ENCODE measurements at regions not wholly inside any gene's neighbourhood (a gene's known extent, or its start where the extent isn't known, plus 50 kb on each side); places are given as distances from the start of the nearest gene placed in this dataset.

DNA sequence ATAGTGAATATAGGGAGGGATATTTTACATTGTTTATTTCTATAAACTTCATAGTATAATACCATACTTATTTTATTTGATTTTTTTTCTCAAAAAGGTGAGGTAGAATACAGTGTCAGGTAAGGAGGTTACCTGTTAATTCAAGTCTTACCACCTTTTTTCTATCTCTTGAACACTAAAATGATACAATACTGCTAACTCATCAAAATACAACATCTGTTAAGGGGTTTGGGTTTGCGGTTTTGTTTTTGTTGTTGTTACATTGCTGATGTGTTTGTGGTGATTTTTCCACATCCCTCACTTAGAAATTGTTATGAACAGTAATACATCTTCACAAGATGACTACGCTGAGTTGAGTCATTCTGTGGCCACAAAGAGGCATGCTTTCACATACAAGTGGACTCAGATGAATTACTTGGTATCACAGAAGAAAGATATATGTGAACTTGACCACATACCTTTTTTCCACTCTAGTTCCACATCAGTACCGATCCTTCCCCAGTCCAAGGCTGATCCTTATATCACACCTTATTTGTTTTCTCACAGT is 139.4 kb upstream of the ID4 start:
- TF ChIP-seq, protein P1, sequence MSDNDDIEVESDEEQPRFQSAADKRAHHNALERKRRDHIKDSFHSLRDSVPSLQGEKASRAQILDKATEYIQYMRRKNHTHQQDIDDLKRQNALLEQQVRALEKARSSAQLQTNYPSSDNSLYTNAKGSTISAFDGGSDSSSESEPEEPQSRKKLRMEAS (IDR thresholded peaks at IDR 0.05), result no peak
- TF ChIP-seq YY1 (IDR thresholded peaks at IDR 0.05; ENCODE audit: low read depth, low read length) (no peak), CTBP2 (IDR thresholded peaks at IDR 0.05; ENCODE audit: borderline replicate concordance, insufficient read depth, insufficient read length, low read length) (no peak), POLR2A (IDR thresholded peaks at IDR 0.05; ENCODE audit: control extremely low read depth in 1 of 2, low read depth in 2 of 2, low read length in 2 of 2) (no peak), NRF1 (IDR thresholded peaks at IDR 0.05; ENCODE audit: low read depth, low read length) (no peak), GABPA (IDR thresholded peaks at IDR 0.05; ENCODE audit: borderline replicate concordance, insufficient read depth, low read length) (no peak), KDM5A (IDR thresholded peaks at IDR 0.05; ENCODE audit: low read length) (no peak), ASH2L (IDR thresholded peaks at IDR 0.05; ENCODE audit: low read length) (no peak), BRCA1 (IDR thresholded peaks at IDR 0.05; ENCODE audit: low read depth, low read length) (no peak), RFX5 (IDR thresholded peaks at IDR 0.05; ENCODE audit: borderline replicate concordance, low read depth, low read length) (no peak), POLR2AphosphoS5 (IDR thresholded peaks at IDR 0.05; ENCODE audit: low read depth, low read length) (no peak), CREB1 (IDR thresholded peaks at IDR 0.05) (no peak), SIN3A (conservative IDR thresholded peaks at IDR 0.05 in 1 of 2, IDR thresholded peaks at IDR 0.05 in 1 of 2; ENCODE audit: low read depth in 1 of 2, low read length in 2 of 2) (no peak)
- TF ChIP-seq, protein P2, sequence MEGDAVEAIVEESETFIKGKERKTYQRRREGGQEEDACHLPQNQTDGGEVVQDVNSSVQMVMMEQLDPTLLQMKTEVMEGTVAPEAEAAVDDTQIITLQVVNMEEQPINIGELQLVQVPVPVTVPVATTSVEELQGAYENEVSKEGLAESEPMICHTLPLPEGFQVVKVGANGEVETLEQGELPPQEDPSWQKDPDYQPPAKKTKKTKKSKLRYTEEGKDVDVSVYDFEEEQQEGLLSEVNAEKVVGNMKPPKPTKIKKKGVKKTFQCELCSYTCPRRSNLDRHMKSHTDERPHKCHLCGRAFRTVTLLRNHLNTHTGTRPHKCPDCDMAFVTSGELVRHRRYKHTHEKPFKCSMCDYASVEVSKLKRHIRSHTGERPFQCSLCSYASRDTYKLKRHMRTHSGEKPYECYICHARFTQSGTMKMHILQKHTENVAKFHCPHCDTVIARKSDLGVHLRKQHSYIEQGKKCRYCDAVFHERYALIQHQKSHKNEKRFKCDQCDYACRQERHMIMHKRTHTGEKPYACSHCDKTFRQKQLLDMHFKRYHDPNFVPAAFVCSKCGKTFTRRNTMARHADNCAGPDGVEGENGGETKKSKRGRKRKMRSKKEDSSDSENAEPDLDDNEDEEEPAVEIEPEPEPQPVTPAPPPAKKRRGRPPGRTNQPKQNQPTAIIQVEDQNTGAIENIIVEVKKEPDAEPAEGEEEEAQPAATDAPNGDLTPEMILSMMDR (IDR thresholded peaks at IDR 0.05; ENCODE audit: control extremely low read depth in 1 of 3, insufficient read depth in 1 of 3, low read depth in 1 of 3, low read length in 3 of 3), result no peak

All from H1 (cell line).